ENCODE measurements at regions not wholly inside any gene's neighbourhood (a gene's known extent, or its start where the extent isn't known, plus 50 kb on each side); places are given as distances from the start of the nearest gene placed in this dataset.
A peak's percentile ranks its signal among the peaks of the same experiment; 100 is the strongest.
"Not testable (repeated sequence)": the region's sequence is repeated elsewhere in the genome, so short reads cannot be mapped to it uniquely, and the experiment has no call there.

DNA sequence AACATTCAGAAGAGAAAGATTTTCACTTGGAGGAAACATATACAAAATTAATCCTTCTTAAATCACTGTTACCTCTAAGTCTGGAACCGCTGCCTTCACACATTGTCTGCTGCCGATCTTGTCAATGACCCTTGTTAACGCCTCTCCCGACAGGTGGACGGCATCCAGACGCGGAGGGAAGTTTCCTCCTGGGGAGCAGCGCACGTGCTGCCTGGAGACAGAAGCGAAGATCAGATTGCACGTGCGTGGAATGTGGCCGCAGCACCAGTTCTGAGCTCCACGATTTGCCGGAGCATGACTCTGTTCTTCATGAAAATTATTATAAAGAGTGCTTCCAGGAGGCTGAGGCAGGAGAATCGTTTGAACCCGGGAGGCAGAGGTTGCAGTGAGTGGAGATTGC is 183.6 kb upstream of the IRX4 start:
- DNase-seq: no peak

GRCh38 chr5:2063380-2063779 is 180.7 kb upstream of the IRX4 start:
- not testable (repeated sequence) for DNase-seq

GRCh38 chr5:2052687-2053086 is 170.0 kb upstream of the IRX4 start:
- DNase-seq: no peak

DNA sequence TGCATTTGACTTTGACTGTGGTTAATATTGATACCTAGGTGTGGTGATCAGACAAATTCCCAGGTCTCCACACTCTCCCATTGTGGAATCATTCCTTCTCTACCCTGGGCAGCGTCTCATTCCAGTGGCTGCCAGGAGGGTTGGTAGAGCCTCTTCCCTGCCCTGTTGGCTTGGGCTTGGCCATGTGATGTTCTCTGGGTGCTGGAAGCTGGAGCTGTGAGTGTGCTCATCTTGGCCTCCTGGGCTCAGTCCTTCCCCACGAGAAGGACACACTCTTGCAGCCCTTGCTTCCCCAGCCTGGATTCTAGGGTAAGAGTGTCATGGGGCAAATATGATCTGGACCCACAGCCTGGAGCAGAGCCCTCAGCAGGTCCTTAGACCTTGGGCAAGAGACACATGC is 167.2 kb upstream of the IRX4 start:
- DNase-seq: no peak

GRCh38 chr5:2048664-2049063 is 165.9 kb upstream of the IRX4 start:
- no peak for DNase-seq

GRCh38 chr5:2047341-2047927 is 164.7 kb upstream of the IRX4 start:
- DNase-seq: no peak

- no peak for DNase-seq
Measured at GRCh38 chr5:2044041-2044440, 161.3 kb upstream of the IRX4 start.

- no peak for DNase-seq
Measured at GRCh38 chr5:2039180-2039531, 156.4 kb upstream of the IRX4 start.

GRCh38 chr5:2038321-2039179 is 155.8 kb upstream of the IRX4 start:
- DNase-seq: peak; percentile 19 to 58

- no peak for DNase-seq
Measured at GRCh38 chr5:2036885-2037284, 154.2 kb upstream of the IRX4 start.

GRCh38 chr5:2032432-2032831 is 149.7 kb upstream of the IRX4 start:
- no peak for DNase-seq

GRCh38 chr5:2031581-2031980 is 148.9 kb upstream of the IRX4 start:
- DNase-seq: no peak

- DNase-seq: no peak
Measured at GRCh38 chr5:2030131-2030530, 147.4 kb upstream of the IRX4 start.

- no peak for DNase-seq
Measured at GRCh38 chr5:2029206-2029605, 146.5 kb upstream of the IRX4 start.

- no peak for DNase-seq
Measured at GRCh38 chr5:2027790-2028189, 145.1 kb upstream of the IRX4 start.

- no peak for DNase-seq
Measured at GRCh38 chr5:2024986-2025721, 142.4 kb upstream of the IRX4 start.

- no peak for DNase-seq
Measured at GRCh38 chr5:2023196-2023595, 140.5 kb upstream of the IRX4 start.

DNA sequence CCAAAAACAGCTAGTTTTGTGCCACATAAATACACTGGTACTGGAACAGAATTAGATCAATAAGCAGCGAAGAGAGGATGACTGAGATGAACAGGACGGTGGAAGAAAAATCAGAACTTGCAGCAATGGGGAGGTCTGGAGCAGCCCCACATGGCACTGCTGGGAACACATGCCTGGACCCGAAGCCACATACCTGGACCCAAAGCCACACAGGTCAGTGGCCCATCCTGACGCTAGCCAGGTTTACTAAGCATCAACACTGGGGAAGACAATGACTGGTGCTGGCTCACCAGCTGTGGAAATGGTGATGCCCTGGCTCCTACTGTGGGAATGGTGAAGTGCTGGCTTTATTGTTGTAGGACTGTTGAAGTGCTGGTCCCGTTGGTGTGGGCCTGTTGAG is 139.7 kb upstream of the IRX4 start:
- no peak for DNase-seq

DNA sequence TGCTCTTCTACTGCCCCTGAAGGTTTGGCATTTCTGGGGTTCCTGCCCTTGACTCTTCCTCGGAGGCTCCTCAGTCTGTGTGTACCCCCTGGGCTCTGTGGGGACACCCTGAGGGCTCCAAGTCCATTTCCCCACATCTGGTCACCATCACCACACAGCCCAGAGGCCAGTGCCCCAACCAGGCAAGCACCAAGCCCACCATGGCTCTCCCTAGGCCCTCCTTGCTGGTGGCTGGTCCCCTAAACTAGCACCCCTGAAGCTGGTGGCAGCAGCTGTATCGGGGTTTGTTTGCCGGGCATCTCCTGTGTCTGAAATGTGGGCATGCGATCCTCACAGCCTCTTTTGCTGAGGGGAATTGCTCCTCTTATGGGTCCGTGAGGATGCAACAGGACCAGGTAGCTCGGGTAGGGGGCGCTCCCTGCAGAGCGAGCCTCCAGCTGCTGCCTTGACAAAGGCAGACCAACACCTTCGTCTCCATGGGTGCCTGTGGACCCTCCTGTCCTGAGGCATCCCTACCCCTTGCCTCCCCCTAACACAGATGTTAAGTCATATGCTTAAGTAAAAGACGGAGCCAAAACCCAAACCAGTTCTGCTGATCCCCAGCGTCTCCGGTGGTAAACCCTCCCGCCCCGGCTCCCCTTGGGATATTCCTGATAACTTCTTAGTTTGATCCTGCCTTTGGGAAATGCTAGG is 138.9 kb upstream of the IRX4 start:
- no peak for DNase-seq

- DNase-seq: no peak
Measured at GRCh38 chr5:2020730-2021129, 138.0 kb upstream of the IRX4 start.

DNA sequence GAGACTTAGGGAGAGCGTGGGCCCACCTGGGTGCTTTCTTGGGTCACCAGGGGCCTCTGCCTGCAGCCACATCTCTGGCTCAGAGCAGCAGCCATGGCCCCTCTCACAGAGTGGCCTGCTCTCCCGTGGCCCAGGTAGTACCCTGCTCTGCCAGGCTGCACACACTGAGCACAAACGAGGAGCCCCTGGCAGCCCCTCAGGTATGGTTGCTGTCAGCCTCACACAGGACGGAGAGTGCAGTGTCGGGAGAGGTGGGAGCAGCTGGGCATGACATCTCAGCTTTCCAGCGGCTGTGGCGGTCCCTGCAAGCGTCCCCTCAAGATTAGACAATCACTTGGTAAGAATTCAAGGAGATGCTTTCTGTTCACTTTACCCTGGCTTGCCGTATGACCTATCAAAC is 137.0 kb upstream of the IRX4 start:
- no peak for DNase-seq

- DNase-seq: no peak
Measured at GRCh38 chr5:2018390-2018724, 135.6 kb upstream of the IRX4 start.

GRCh38 chr5:2017540-2018389 is 135.0 kb upstream of the IRX4 start:
- DNase-seq: peak; percentile 2 to 37

All from inflammatory macrophage treated with lipopolysaccharide for 1 hour (primary cell).